Endothelial cell of umbilical vein (primary cell): ENCODE measurements at regions not wholly inside any gene's neighbourhood (a gene's known extent, or its start where the extent isn't known, plus 50 kb on each side); places are given as distances from the start of the nearest gene placed in this dataset.

Experiments
- BruUV-seq: library from RNA; stranded (reverse); fragments of 400-500 nt; replicated peaks from 2 replicates; lab custom pipeline; 2021; lab: Mats Ljungman, UMichigan
- CTCF ChIA-PET: fragments of 300-600, 350-600 bp; sonication (Branson Sonifier 250); formaldehyde crosslinking; loops from one replicate; lab custom pipeline; 2021; ENCODE audit warnings: antibody characterized with exemption, inconsistent platforms; lab: Charles Lee
- POLR2A ChIA-PET: fragments of 300-600, 350-600 bp; sonication (Branson Sonifier 250); formaldehyde crosslinking; loops from one replicate; lab custom pipeline; 2021; ENCODE audit warnings: antibody characterized with exemption, inconsistent platforms; lab: Charles Lee
- DNase-seq: peaks from one replicate; pipeline ENCODE4 v3.0.0-alpha.2; 2011; ENCODE audit warnings: low read depth, low spot score
- FAIRE-seq: peaks from 2 replicates; lab custom pipeline; 2011; peaks lifted over from hg19 to GRCh38; lab: Jason Lieb, UNC
- H2AFZ ChIP-seq: 2 replicates; pipeline ENCODE4 v1.6.0; 2012; ENCODE audit warnings: low read depth, low read length, control low read depth, inconsistent platforms
- H3K27ac ChIP-seq: 2 replicates; pipeline ENCODE4 v1.5.1; 2011; ENCODE audit warnings: low read depth, mild to moderate bottlenecking, control low read depth, low read length, moderate library complexity; ENCODE audit not compliant: insufficient read depth
- H3K27me3 ChIP-seq, 2 experiments: 2 replicates each; pipeline versions ENCODE4 v1.6.0 to v1.6.1; 2011; ENCODE audit warnings: low read length in 2 of 2, mixed read lengths in 1 of 2; ENCODE audit not compliant: control insufficient read depth in 2 of 2, insufficient read depth in 2 of 2
- H3K36me3 ChIP-seq, 2 experiments: 2 replicates in 1 of 2; 3 replicates in 1 of 2; pipeline ENCODE4 v1.5.1; 2011; ENCODE audit warnings: low read length in 2 of 2, mild to moderate bottlenecking in 1 of 2, moderate library complexity in 1 of 2; ENCODE audit not compliant: control insufficient read depth in 2 of 2, insufficient read depth in 2 of 2; ENCODE audit errors: extremely low read depth in 1 of 2
- H3K4me1 ChIP-seq: 3 replicates; pipeline ENCODE4 v1.5.1; 2011; ENCODE audit warnings: mild to moderate bottlenecking, low read length; ENCODE audit not compliant: control insufficient read depth, insufficient read depth; ENCODE audit errors: extremely low read depth
- H3K4me2 ChIP-seq: 2 replicates; pipeline ENCODE4 v1.6.1; 2011; ENCODE audit warnings: low read length, control low read depth, mixed read lengths; ENCODE audit not compliant: insufficient read depth
- H3K4me3 ChIP-seq, 3 experiments: fragments of 200-600 bp in 1 of 3; sonication (generic), shearing (Covaris generic) in 1 of 3; replicated peaks in 1 of 3; 2 replicates each; pipeline ENCODE4 v1.5.1; 2011 to 2016; ENCODE audit warnings: control low read depth in 3 of 3, low read length in 3 of 3, mild to moderate bottlenecking in 2 of 3, inconsistent platforms in 1 of 3, low read depth in 1 of 3, moderate library complexity in 1 of 3; ENCODE audit not compliant: insufficient read depth in 1 of 3
- H3K79me2 ChIP-seq: 2 replicates; pipeline ENCODE4 v1.6.0; 2012; ENCODE audit warnings: low read length, inconsistent platforms; ENCODE audit not compliant: control insufficient read depth, insufficient read depth
- H3K9ac ChIP-seq: replicated peaks from 2 replicates; pipeline ENCODE3; 2011; ENCODE audit warnings: low read length, control low read depth; ENCODE audit not compliant: insufficient read depth; ENCODE audit errors: extremely low read depth
- H3K9me1 ChIP-seq: replicated peaks from 3 replicates; pipeline ENCODE4 v1.6.0; 2011; ENCODE audit warnings: mild to moderate bottlenecking, low read length; ENCODE audit not compliant: control insufficient read depth, insufficient read depth; ENCODE audit errors: extremely low read depth
- H3K9me3 ChIP-seq: replicated peaks from 2 replicates; pipeline ENCODE4 v1.5.1; 2012; ENCODE audit warnings: low read length, inconsistent platforms; ENCODE audit not compliant: control insufficient read depth, insufficient read depth
- H4K20me1 ChIP-seq: replicated peaks from 2 replicates; pipeline ENCODE3; 2011; ENCODE audit warnings: mild to moderate bottlenecking, low read length; ENCODE audit not compliant: control insufficient read depth, insufficient read depth; ENCODE audit errors: extremely low read depth
- EZH2 ChIP-seq: IDR thresholded peaks from 2 replicates; pipeline ENCODE4 v1.6.1; 2012; ENCODE audit warnings: borderline replicate concordance, low read depth, mild to moderate bottlenecking, moderate library complexity, low read length, inconsistent platforms; ENCODE audit not compliant: severe bottlenecking
- FOS ChIP-seq: IDR thresholded peaks from 2 replicates; pipeline ENCODE4 v1.6.1; 2011; ENCODE audit warnings: mild to moderate bottlenecking, low read length, moderate library complexity, borderline replicate concordance; ENCODE audit not compliant: insufficient read depth
- GATA2 ChIP-seq: IDR thresholded peaks from 2 replicates; pipeline ENCODE4 v1.7.0; 2011; ENCODE audit warnings: low read depth, mild to moderate bottlenecking, moderate library complexity, mixed read lengths, low read length; ENCODE audit not compliant: insufficient read length, insufficient read depth
- JUN ChIP-seq: IDR thresholded peaks from 2 replicates; pipeline ENCODE4 v1.6.1; 2011; ENCODE audit warnings: borderline replicate concordance, low read depth; ENCODE audit not compliant: insufficient read length, insufficient read depth
- MYC ChIP-seq: IDR thresholded peaks from one replicate; pipeline ENCODE4 v1.6.1; 2011; ENCODE audit warnings: mild to moderate bottlenecking, low read depth, low read length
- POLR2A ChIP-seq: IDR thresholded peaks from 2 replicates; pipeline ENCODE4 v1.6.1; 2012; ENCODE audit warnings: low read depth, mild to moderate bottlenecking, control low read depth, low read length
- POLR2AphosphoS5 ChIP-seq: IDR thresholded peaks from 2 replicates; pipeline ENCODE4 v1.6.1; 2012; ENCODE audit warnings: low read depth, mild to moderate bottlenecking, control low read depth, low read length, moderate library complexity; ENCODE audit not compliant: insufficient read depth
- dilution Hi-C: fragments of 300-500 bp; cut with MboI; formaldehyde crosslinking; loops from one replicate; pipeline ENCODE4 v1.15.0; 2019; ENCODE audit warnings: low sequenced_read_pairs; ENCODE audit not compliant: extremely low pct_ligation_motif_present
- intact Hi-C: fragments of 100-400 bp; cut with micrococcal nuclease; formaldehyde crosslinking; loops from one replicate; pipeline ENCODE4 v1.10.0; 2022
- TF ChIP-seq, protein P1 (sequence below), 2 donors: IDR thresholded peaks; 1 replicate in 1 of 2; 2 replicates in 1 of 2; pipeline ENCODE4 v1.5.1; 2011; ENCODE audit warnings: low read length in 2 of 2, mild to moderate bottlenecking in 2 of 2, moderate library complexity in 2 of 2, control low read depth in 1 of 2, inconsistent platforms in 1 of 2, low read depth in 1 of 2; ENCODE audit not compliant: insufficient read depth in 1 of 2; ENCODE audit errors: extremely low read depth in 1 of 2
- TF ChIP-seq, protein P2 (sequence below): IDR thresholded peaks from 2 replicates; pipeline ENCODE4 v1.6.1; 2011; ENCODE audit not compliant: insufficient read depth, insufficient read length

DNA sequence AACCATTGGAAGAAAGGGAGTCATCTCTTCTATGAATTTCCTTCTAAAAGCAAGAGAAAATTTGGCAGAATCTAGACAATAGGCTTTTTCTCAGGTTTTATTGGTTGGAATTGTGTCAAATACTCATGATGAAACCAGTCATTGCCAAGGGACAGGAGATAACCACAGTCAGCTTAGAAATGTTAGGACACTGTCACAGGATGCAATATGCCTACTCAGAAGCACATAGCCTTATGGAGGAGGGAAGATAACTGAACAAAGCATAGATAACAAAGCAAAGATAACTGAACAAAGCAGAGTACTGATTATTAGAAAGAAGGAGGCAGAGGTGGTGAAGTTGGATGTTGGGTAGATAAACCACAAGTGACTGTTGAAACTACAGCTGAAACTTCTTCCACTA is 303.5 kb upstream of the PDGFD start:
- dilution Hi-C loops: no loop called here
- Histone ChIP-seq H3K36me3 (no peaks in the 10 kb centered on the region), H3K79me2 (no peaks in the 10 kb centered on the region), H4K20me1 (no peaks in the 10 kb centered on the region), H3K9ac (no peak overlapping the region), H3K9me1 (no peaks in the 10 kb centered on the region), H3K27me3 (no peaks in the 10 kb centered on the region), H3K4me3 (no peak overlapping the region), H3K9me3 (no peaks in the 10 kb centered on the region), H3K4me2 (no peak overlapping the region), H3K4me1 (no peaks in the 10 kb centered on the region), H2AFZ (no peak overlapping the region), H3K27ac (no peak overlapping the region)
- ChIA-PET POLR2A (no interaction called here), CTCF (interaction anchor here (0.7 kb wide), 1 partner anchor 10 kb away, joined by 3 read pairs; no protein-coding TSS in a partner anchor)
- FAIRE-seq (no peak), DNase-seq (no peak)
- BruUV-seq: no TSS peak
- intact Hi-C loops: no loop called here
- TF ChIP-seq MYC (no peak), GATA2 (no peak), JUN (no peak), EZH2 (no peak), FOS (no peak), POLR2A (no peak), POLR2AphosphoS5 (no peak)
- TF ChIP-seq, protein P1, sequence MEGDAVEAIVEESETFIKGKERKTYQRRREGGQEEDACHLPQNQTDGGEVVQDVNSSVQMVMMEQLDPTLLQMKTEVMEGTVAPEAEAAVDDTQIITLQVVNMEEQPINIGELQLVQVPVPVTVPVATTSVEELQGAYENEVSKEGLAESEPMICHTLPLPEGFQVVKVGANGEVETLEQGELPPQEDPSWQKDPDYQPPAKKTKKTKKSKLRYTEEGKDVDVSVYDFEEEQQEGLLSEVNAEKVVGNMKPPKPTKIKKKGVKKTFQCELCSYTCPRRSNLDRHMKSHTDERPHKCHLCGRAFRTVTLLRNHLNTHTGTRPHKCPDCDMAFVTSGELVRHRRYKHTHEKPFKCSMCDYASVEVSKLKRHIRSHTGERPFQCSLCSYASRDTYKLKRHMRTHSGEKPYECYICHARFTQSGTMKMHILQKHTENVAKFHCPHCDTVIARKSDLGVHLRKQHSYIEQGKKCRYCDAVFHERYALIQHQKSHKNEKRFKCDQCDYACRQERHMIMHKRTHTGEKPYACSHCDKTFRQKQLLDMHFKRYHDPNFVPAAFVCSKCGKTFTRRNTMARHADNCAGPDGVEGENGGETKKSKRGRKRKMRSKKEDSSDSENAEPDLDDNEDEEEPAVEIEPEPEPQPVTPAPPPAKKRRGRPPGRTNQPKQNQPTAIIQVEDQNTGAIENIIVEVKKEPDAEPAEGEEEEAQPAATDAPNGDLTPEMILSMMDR (IDR thresholded peaks at IDR 0.05; ENCODE audit: extremely low read depth in 1 of 2, insufficient read depth in 1 of 2, low read depth in 1 of 2, low read length in 2 of 2): no peak
- TF ChIP-seq, protein P2, sequence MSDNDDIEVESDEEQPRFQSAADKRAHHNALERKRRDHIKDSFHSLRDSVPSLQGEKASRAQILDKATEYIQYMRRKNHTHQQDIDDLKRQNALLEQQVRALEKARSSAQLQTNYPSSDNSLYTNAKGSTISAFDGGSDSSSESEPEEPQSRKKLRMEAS: no peak
